SK-N-SH (cell line): ENCODE measurements at regions not wholly inside any gene's neighbourhood (a gene's known extent, or its start where the extent isn't known, plus 50 kb on each side); places are given as distances from the start of the nearest gene placed in this dataset.

ENCODE experiments used
- CTCF ChIA-PET: fragments of 300-600, 350-600 bp; formaldehyde crosslinking; extraction: SDS; loops from one replicate; lab custom pipeline; 2021; lab: Yijun Ruan, JAX
- POLR2A ChIA-PET: fragments of 350-600 bp; sonication (Branson Sonifier 250); formaldehyde crosslinking; extraction: SDS; loops from one replicate; lab custom pipeline; 2020; ENCODE audit warnings: antibody characterized with exemption, inconsistent platforms; lab: Yijun Ruan, JAX
- DNase-seq: peaks from one replicate; pipeline ENCODE4 v3.0.0; 2012
- H2AFZ ChIP-seq: fragments of 200-600 bp; sonication (generic); 2 replicates; pipeline ENCODE4 v1.8.1; 2016; ENCODE audit warnings: antibody characterized with exemption, mild to moderate bottlenecking, low read depth
- H3F3A ChIP-seq: fragments of 200-600 bp; sonication (generic); replicated peaks from 2 replicates; pipeline ENCODE3; 2016; ENCODE audit warnings: antibody characterized with exemption, mild to moderate bottlenecking; ENCODE audit not compliant: insufficient read depth
- H3K27ac ChIP-seq, 2 experiments: fragments of 200-500 bp in 1 of 2; fragments of 200-600 bp in 1 of 2; sonication (Bioruptor generic) in 1 of 2; sonication (generic), shearing (Covaris generic) in 1 of 2; 2 replicates each; pipeline versions ENCODE4 v1.5.1 to v1.6.1; 2014 to 2016; ENCODE audit warnings: low read depth in 2 of 2, inconsistent platforms in 1 of 2, low read length in 1 of 2, mild to moderate bottlenecking in 1 of 2, mixed read lengths in 1 of 2
- H3K27me3 ChIP-seq: fragments of 200-600 bp; sonication (generic), shearing (Covaris generic); 2 replicates; pipeline ENCODE4 v1.6.1; 2016; ENCODE audit warnings: mixed run types; ENCODE audit not compliant: insufficient read depth
- H3K36me3 ChIP-seq, 2 experiments: fragments of 200-500 bp in 1 of 2; fragments of 200-600 bp in 1 of 2; sonication (Bioruptor generic) in 1 of 2; sonication (generic) in 1 of 2; replicated peaks in 1 of 2; 2 replicates each; pipeline versions ENCODE3 to v1.5.1; 2014 to 2016; ENCODE audit warnings: low read length in 1 of 2, mild to moderate bottlenecking in 1 of 2; ENCODE audit not compliant: insufficient read depth in 2 of 2, control insufficient read depth in 1 of 2
- H3K4me1 ChIP-seq, 2 experiments: fragments of 200-500 bp in 1 of 2; fragments of 200-600 bp in 1 of 2; sonication (Bioruptor generic) in 1 of 2; sonication (generic), shearing (Covaris generic) in 1 of 2; 2 replicates each; pipeline versions ENCODE4 v1.5.1 to v1.6.1; 2014 to 2016; ENCODE audit warnings: low read depth in 1 of 2, low read length in 1 of 2, mixed run types in 1 of 2; ENCODE audit not compliant: insufficient read depth in 2 of 2, control insufficient read depth in 1 of 2
- H3K4me2 ChIP-seq: fragments of 200-600 bp; sonication (generic), shearing (Covaris generic); 2 replicates; pipeline ENCODE4 v1.6.1; 2017; ENCODE audit warnings: mixed run types
- H3K4me3 ChIP-seq, 2 experiments: fragments of 200-500 bp in 1 of 2; fragments of 200-600 bp in 1 of 2; sonication (Bioruptor generic) in 1 of 2; sonication (generic), shearing (Covaris generic) in 1 of 2; 2 replicates each; pipeline versions ENCODE4 v1.5.1 to v1.8.1; 2014 to 2016; ENCODE audit warnings: low read depth in 2 of 2, inconsistent platforms in 1 of 2, low read length in 1 of 2, mild to moderate bottlenecking in 1 of 2, mixed read lengths in 1 of 2, moderate library complexity in 1 of 2
- H3K79me2 ChIP-seq: fragments of 200-600 bp; sonication (generic); 2 replicates; pipeline ENCODE4 v1.8.1; 2017; ENCODE audit warnings: mild to moderate bottlenecking; ENCODE audit not compliant: insufficient read depth
- H3K9ac ChIP-seq: fragments of 200-600 bp; sonication (generic); 2 replicates; pipeline ENCODE4 v1.6.1; 2017; ENCODE audit warnings: mixed run types
- H3K9me2 ChIP-seq: fragments of 200-600 bp; sonication (generic); 2 replicates; pipeline ENCODE4 v1.6.1; 2017; ENCODE audit warnings: mixed run types
- H3K9me3 ChIP-seq: fragments of 200-600 bp; sonication (generic); 2 replicates; pipeline ENCODE4 v1.6.1; 2017; ENCODE audit warnings: mixed run types, mild to moderate bottlenecking, moderate library complexity
- H4K20me1 ChIP-seq: fragments of 200-600 bp; sonication (generic); 2 replicates; pipeline ENCODE4 v1.6.1; 2017; ENCODE audit warnings: mild to moderate bottlenecking, mixed run types; ENCODE audit not compliant: insufficient read depth
- CHD2 ChIP-seq: fragments of 150-350 bp; IDR thresholded peaks from 2 replicates; pipeline ENCODE4 v1.6.1; 2018; ENCODE audit warnings: low read length; ENCODE audit not compliant: partially characterized antibody
- CTCF ChIP-seq: fragments of 200-600 bp; sonication (generic); IDR thresholded peaks from 2 replicates; pipeline ENCODE4 v1.6.1; 2017; ENCODE audit warnings: antibody characterized with exemption, mild to moderate bottlenecking, moderate library complexity
- FOXJ3 ChIP-seq: sonication (generic); formaldehyde crosslinking; IDR thresholded peaks from 2 replicates; pipeline ENCODE4 v1.5.1; 2020; ENCODE audit warnings: mild to moderate bottlenecking, missing genetic modification reagents
- GABPA ChIP-seq: IDR thresholded peaks from 2 replicates; pipeline ENCODE4 v1.4.0; 2012; ENCODE audit warnings: low read depth, mild to moderate bottlenecking
- GATA2 ChIP-seq: sonication (generic); formaldehyde crosslinking; IDR thresholded peaks from 2 replicates; pipeline ENCODE4 v1.5.0; 2020; ENCODE audit warnings: mild to moderate bottlenecking, missing genetic modification reagents
- JUND ChIP-seq: IDR thresholded peaks from 2 replicates; pipeline ENCODE4 v1.4.0; 2012
- NRF1 ChIP-seq: IDR thresholded peaks from 2 replicates; pipeline ENCODE4 v1.6.1; 2012; ENCODE audit warnings: low read depth, mild to moderate bottlenecking, low read length
- PBX3 ChIP-seq: IDR thresholded peaks from 2 replicates; pipeline ENCODE4; 2012
- REST ChIP-seq: IDR thresholded peaks from 2 replicates; pipeline ENCODE4 v1.6.1; 2012; ENCODE audit warnings: mild to moderate bottlenecking, low read depth, low read length, moderate library complexity
- RXRA ChIP-seq: IDR thresholded peaks from 2 replicates; pipeline ENCODE4 v1.4.0; 2012; ENCODE audit warnings: low read depth, mild to moderate bottlenecking, borderline replicate concordance
- SMC3 ChIP-seq: IDR thresholded peaks from 2 replicates; pipeline ENCODE4 v1.6.1; 2012; ENCODE audit warnings: low read depth, low read length, improper control_type of control experiment
- TAF1 ChIP-seq: IDR thresholded peaks from 2 replicates; pipeline ENCODE4 v1.6.1; 2012; ENCODE audit warnings: low read depth, mild to moderate bottlenecking, low read length, moderate library complexity, borderline replicate concordance
- TEAD4 ChIP-seq: IDR thresholded peaks from 2 replicates; pipeline ENCODE4 v1.4.0; 2012; ENCODE audit warnings: mild to moderate bottlenecking, borderline replicate concordance; ENCODE audit not compliant: insufficient read depth
- YY1 ChIP-seq: IDR thresholded peaks from 2 replicates; pipeline ENCODE4 v1.4.0; 2012; ENCODE audit warnings: low read depth, mild to moderate bottlenecking
- WGBS: methylation state at CpG from one replicate; pipeline ENCODE4 v1.1.6; 2017; ENCODE audit warnings: low lambda C conversion rate; 5-methylcytosine and 5-hydroxymethylcytosine counted together

- TF ChIP-seq CTCF, result no peak
- TF ChIP-seq FOXJ3 (CRISPR knock-in tag), result no peak
- TF ChIP-seq SMC3, result no peak
- TF ChIP-seq JUND, result no peak
- TF ChIP-seq REST, result no peak
- no peak for TF ChIP-seq RXRA
- TF ChIP-seq YY1, result no peak
- no peak for TF ChIP-seq NRF1
- TF ChIP-seq, all 33 proteins: peak for 0
Observed at GRCh38 chr10:90665905-90666662, 191.8 kb downstream of the HTR7 start (continued).

- TF ChIP-seq SMC3, result no peak
- no peak for TF ChIP-seq TEAD4
- TF ChIP-seq CTCF, result no peak
- no peak for TF ChIP-seq TAF1
- no peak for TF ChIP-seq PBX3
- TF ChIP-seq GATA2 (CRISPR knock-in tag), result no peak
- no peak for TF ChIP-seq CHD2
- TF ChIP-seq GABPA, result no peak
- no peak overlapping the region for H3K27ac ChIP-seq
- 2% methylated on average over 1 of the region's 1 CpG for WGBS
- H3K9me2 ChIP-seq, result no peaks in the 10 kb centered on the region
- ChIA-PET CTCF (no interaction called here), POLR2A (no interaction called here)
- no peaks in the 10 kb centered on the region; the same call in 1 of the 2 replicates for H3K27me3 ChIP-seq
- no peaks in the 10 kb centered on the region for H4K20me1 ChIP-seq
- H3K9ac ChIP-seq, result no peak overlapping the region
- no peaks in the 10 kb centered on the region for H3K9me3 ChIP-seq
- no peaks in the 10 kb centered on the region for H3K36me3 ChIP-seq
- no peak overlapping the region for H3K4me3 ChIP-seq
- no peaks in the 10 kb centered on the region for H3K4me1 ChIP-seq
- peaks cover 7% of the 10 kb centered on the region for H3F3A ChIP-seq
- peak overlapping the region; percentile 27; the same call in 1 of the 2 replicates for H2AFZ ChIP-seq
- no peak for DNase-seq
- H3K4me2 ChIP-seq, result peak overlapping the region; percentile 56; the same call in 1 of the 2 replicates
- H3K79me2 ChIP-seq, result no peaks in the 10 kb centered on the region
Observed at GRCh38 chr10:90674461-90674860, 183.4 kb downstream of the HTR7 start.
